HEK293 (cell line): ENCODE measurements at regions not wholly inside any gene's neighbourhood (a gene's known extent, or its start where the extent isn't known, plus 50 kb on each side); places are given as distances from the start of the nearest gene placed in this dataset.

Experiments
- CTCF ChIP-seq: fragments of 450-650 bp; formaldehyde crosslinking; IDR thresholded peaks from 2 replicates; pipeline ENCODE4 v1.5.1; 2016; ENCODE audit warnings: missing biosample characterization, missing genetic modification characterization
- PBX3 ChIP-seq: sonication (generic); formaldehyde crosslinking; IDR thresholded peaks from 2 replicates; pipeline ENCODE4 v1.8.1; 2022; ENCODE audit warnings: mild to moderate bottlenecking, moderate library complexity, missing genetic modification reagents
- ZBTB21 ChIP-seq: fragments of 450-650 bp; formaldehyde crosslinking; IDR thresholded peaks from 2 replicates; pipeline ENCODE4 v1.5.1; 2017; ENCODE audit warnings: missing biosample characterization, missing genetic modification characterization
- ZNF121 ChIP-seq: fragments of 450-650 bp; formaldehyde crosslinking; IDR thresholded peaks from 2 replicates; pipeline ENCODE4 v1.5.1; 2016; ENCODE audit warnings: missing biosample characterization, missing genetic modification characterization
- ZNF133 ChIP-seq: fragments of 450-650 bp; formaldehyde crosslinking; IDR thresholded peaks from 2 replicates; pipeline ENCODE4 v1.5.1; 2016; ENCODE audit warnings: missing biosample characterization, missing genetic modification characterization
- ZNF2 ChIP-seq: fragments of 450-650 bp; formaldehyde crosslinking; IDR thresholded peaks from 2 replicates; pipeline ENCODE4 v1.5.1; 2016; ENCODE audit warnings: missing biosample characterization, missing genetic modification characterization
- ZNF23 ChIP-seq: fragments of 450-650 bp; formaldehyde crosslinking; IDR thresholded peaks from 2 replicates; pipeline ENCODE4 v1.5.1; 2016; ENCODE audit warnings: missing biosample characterization, missing genetic modification characterization, borderline replicate concordance
- ZNF350 ChIP-seq: fragments of 450-650 bp; formaldehyde crosslinking; IDR thresholded peaks from 2 replicates; pipeline ENCODE4 v1.5.0; 2017; ENCODE audit warnings: missing biosample characterization, mild to moderate bottlenecking, missing genetic modification characterization
- ZNF48 ChIP-seq: fragments of 450-650 bp; formaldehyde crosslinking; IDR thresholded peaks from 2 replicates; pipeline ENCODE4 v1.5.1; 2016; ENCODE audit warnings: missing biosample characterization, missing genetic modification characterization
- ZNF544 ChIP-seq: fragments of 450-650 bp; formaldehyde crosslinking; IDR thresholded peaks from 2 replicates; pipeline ENCODE4 v1.5.0; 2017; ENCODE audit warnings: missing biosample characterization, missing genetic modification characterization
- TF ChIP-seq, protein P1 (sequence below): fragments of 450-650 bp; formaldehyde crosslinking; IDR thresholded peaks from 2 replicates; pipeline ENCODE4 v1.5.1; 2016; ENCODE audit warnings: missing biosample characterization, missing genetic modification characterization

DNA sequence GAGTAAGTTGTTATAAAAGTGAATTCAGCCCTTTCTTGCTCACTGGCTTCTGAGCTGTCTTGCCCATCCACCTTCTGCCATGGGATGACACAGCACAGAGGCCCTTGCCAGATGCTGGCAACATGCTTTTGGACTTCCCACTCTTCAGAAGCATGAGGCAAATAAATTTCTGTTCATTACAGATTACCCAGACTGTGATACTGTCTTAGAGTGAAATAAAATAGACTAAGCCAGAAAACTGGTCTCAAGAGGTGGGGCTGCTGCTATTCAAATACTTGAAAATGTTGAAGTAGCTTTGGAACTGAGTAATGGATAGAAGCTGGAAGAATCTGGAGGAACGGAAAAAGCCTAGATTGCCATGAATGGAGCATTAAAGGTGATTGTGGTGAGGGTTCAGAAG lies 170.4 kb downstream of the ZMAT3 start:
- TF ChIP-seq ZNF350 (no peak), PBX3 (CRISPR knock-in tag) (no peak), ZNF48 (tag by site-specific recombination) (no peak), ZNF23 (tag by site-specific recombination) (no peak), ZNF133 (tag by site-specific recombination) (no peak), CTCF (tag by site-specific recombination) (no peak), ZNF121 (tag by site-specific recombination) (no peak), ZNF544 (no peak), ZNF2 (tag by site-specific recombination) (no peak), ZBTB21 (no peak)
- TF ChIP-seq, protein P1, sequence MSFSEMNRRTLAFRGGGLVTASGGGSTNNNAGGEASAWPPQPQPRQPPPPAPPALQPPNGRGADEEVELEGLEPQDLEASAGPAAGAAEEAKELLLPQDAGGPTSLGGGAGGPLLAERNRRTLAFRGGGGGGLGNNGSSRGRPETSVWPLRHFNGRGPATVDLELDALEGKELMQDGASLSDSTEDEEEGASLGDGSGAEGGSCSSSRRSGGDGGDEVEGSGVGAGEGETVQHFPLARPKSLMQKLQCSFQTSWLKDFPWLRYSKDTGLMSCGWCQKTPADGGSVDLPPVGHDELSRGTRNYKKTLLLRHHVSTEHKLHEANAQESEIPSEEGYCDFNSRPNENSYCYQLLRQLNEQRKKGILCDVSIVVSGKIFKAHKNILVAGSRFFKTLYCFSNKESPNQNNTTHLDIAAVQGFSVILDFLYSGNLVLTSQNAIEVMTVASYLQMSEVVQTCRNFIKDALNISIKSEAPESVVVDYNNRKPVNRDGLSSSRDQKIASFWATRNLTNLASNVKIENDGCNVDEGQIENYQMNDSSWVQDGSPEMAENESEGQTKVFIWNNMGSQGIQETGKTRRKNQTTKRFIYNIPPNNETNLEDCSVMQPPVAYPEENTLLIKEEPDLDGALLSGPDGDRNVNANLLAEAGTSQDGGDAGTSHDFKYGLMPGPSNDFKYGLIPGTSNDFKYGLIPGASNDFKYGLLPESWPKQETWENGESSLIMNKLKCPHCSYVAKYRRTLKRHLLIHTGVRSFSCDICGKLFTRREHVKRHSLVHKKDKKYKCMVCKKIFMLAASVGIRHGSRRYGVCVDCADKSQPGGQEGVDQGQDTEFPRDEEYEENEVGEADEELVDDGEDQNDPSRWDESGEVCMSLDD (tag by site-specific recombination): no peak
